Fibroblast of pulmonary artery (primary cell): ENCODE measurements at regions not wholly inside any gene's neighbourhood (a gene's known extent, or its start where the extent isn't known, plus 50 kb on each side); places are given as distances from the start of the nearest gene placed in this dataset.

ENCODE experiments used
- DNase-seq: peaks from one replicate; pipeline ENCODE4 v3.0.0-alpha.2; 2010; ENCODE audit warnings: low read depth
- H3K4me3 ChIP-seq: replicated peaks from 2 replicates; pipeline ENCODE4 v1.5.1; 2011; ENCODE audit warnings: low read depth, mild to moderate bottlenecking, control low read depth, low read length, moderate library complexity
- CTCF ChIP-seq: IDR thresholded peaks from 2 replicates; pipeline ENCODE4 v1.5.1; 2011; ENCODE audit warnings: mild to moderate bottlenecking, control low read depth, low read length, inconsistent platforms; ENCODE audit errors: missing control alignments

GRCh38 chr20:7038029-7038428 lies 270.5 kb downstream of the BMP2 start:
- TF ChIP-seq CTCF, result no peak
- DNase-seq, result no peak
- H3K4me3 ChIP-seq, result no peak overlapping the region

DNA sequence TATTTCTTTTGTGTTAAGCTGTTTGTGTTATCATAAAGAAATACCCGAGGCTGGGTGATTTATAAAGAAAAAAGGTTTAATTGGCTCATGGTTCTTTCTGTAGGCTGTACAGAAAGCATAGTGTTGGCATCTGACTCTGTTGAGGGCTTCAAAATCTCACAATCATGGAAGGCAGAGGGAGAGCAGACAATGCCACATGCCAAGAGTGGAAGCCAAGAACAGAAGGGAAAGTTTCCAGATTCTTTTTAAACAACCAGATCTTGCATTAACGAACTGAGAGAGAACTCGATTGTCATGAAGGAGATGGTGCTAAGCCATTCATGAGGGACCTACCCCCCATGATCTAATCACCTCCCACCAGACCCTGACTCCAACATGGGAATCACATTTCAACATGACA lies 290.1 kb downstream of the BMP2 start:
- no peak for DNase-seq
- no peak overlapping the region for H3K4me3 ChIP-seq
- TF ChIP-seq CTCF, result no peak

DNA sequence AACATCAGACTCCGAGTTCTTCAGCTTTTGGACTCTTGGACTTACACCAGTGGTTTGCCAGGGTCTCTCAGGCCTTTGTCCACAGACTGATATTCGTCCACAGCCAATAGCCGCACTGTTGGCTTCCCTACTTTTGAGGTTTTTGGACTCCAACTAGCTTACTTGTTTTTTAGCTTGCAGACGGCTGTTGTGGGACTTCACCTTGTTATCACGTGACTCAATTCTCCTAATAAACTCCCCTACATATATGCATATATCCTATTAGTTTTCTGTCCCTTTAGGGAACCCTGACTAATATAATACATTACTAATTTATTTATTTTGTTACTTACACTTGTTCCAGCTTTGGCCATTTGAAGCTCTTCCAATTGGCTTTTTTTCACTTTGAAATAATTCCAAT lies 311.3 kb downstream of the BMP2 start:
- H3K4me3 ChIP-seq, result no peak overlapping the region

GRCh38 chr20:7080472-7080871 lies 313.0 kb downstream of the BMP2 start:
- TF ChIP-seq CTCF, result no peak
- H3K4me3 ChIP-seq, result no peak overlapping the region
- DNase-seq, result no peak

More for the DNA sequence above, 311.3 kb downstream of the BMP2 start:
- DNase-seq, result no peak
- no peak for TF ChIP-seq CTCF

DNA sequence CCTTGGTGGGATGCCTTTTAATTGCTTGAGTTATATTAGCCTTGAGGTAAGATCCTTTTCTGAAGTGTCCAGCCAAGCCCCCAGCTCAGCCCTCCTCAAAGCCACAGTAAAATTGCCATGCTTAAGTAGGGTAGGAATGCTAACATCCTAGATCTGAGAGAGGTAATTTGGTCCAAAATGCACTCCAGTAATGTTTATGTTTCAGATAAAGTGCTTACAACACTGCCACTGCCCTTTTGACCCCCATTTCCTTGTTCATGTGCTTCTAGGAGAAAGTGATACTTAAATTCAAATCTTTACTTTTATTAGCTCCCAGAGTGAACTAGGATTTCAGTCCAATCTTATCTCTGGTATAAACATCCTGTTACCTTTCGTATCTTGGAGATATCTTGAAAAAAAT lies 318.0 kb downstream of the BMP2 start:
- DNase-seq, result peak; percentile 7
- no peak for TF ChIP-seq CTCF
- H3K4me3 ChIP-seq, result no peak overlapping the region

DNA sequence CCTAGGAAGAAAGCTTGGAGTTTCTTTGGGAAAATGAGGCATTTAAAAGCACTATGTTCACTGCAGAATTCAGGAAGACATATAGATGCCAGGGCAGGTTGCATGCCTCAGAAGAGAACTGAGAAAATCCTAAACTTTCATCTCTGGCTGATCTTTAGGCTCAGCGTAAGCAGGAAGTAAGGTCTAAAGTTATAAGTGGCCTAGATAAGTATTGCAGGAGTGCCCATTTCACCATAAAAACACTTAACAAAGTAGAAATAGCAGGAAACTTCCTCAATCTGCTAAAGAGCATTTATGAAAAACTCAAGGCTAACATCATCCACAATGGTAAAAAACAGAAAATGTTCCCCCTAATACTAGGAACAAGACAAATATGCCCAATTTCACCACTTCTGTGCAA lies 320.3 kb downstream of the BMP2 start:
- no peak for TF ChIP-seq CTCF
- no peak for DNase-seq
- H3K4me3 ChIP-seq, result no peak overlapping the region

- TF ChIP-seq CTCF, result no peak
- DNase-seq, result no peak
- H3K4me3 ChIP-seq, result no peak overlapping the region
Observed at GRCh38 chr20:7090001-7090400, 322.5 kb downstream of the BMP2 start.
